ENCODE measurements at regions not wholly inside any gene's neighbourhood (a gene's known extent, or its start where the extent isn't known, plus 50 kb on each side); places are given as distances from the start of the nearest gene placed in this dataset.

- DNase-seq, result peak; percentile 82
Observed at GRCh38 chr2:67930156-67930555, 132.6 kb downstream of the C1D start.

DNA sequence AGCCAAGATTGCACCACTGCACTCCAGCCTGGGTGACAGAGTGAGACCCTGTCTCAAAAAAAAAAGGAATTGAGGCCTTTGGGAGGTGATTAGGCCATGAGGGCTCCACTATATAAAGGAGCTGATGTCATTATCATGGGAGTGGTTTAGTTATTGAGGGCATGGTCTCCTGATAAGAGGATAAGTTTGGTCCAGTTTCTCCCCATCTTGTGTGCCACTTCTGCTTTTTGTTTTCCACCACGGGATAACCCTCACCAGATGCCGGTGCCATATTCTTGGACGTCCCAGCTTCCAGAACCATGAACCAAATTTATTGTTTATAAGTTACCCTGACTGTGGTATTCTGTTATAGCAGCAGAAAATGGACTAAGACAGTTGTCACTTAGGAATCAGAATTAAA lies 125.8 kb downstream of the C1D start:
- DNase-seq, result no peak

GRCh38 chr2:67938053-67938452 lies 124.8 kb downstream of the C1D start:
- no peak for DNase-seq

GRCh38 chr2:67945056-67945455 lies 117.7 kb downstream of the C1D start:
- no peak for DNase-seq

GRCh38 chr2:67945940-67946339 lies 116.9 kb downstream of the C1D start:
- no peak for DNase-seq

DNA sequence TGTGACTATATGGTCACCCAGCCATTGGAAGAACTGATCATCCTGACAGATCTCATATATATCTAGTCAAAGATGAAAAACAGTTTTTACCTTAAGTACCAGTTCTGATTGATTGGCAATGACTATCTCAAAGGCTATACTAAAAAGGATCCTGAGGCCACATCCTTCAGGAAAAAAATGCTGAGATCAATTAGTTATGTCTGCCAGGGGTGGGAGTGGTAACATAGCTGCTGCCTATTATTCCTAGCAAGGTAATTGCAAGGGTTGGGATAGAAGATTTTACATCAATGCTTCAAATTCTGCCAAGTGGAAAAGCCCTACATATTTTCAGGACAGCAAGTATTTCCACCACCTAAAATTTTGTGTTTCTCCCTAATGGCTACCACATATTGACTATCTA lies 114.7 kb downstream of the C1D start:
- no peak for DNase-seq

GRCh38 chr2:67948506-67948905 lies 114.3 kb downstream of the C1D start:
- no peak for DNase-seq

DNA sequence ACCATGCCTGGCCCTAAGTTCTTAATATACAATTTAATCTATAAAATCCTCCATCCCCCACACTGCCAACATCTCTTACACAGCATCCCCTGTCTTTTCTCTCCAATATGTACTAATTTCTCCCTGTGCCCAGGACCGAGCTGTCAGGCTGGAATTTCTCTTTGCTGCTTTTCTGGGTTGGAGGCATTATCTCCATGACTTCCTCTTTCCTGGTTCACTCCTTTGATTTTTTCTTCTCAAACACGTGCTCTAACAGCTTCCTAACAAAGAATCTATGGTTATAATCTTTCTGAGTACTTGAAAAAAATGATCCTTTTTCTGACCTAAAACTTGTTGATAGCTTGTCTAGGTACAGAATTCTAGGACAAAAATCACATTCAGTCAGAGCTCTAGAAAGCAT lies 112.8 kb downstream of the C1D start:
- DNase-seq, result no peak

- no peak for DNase-seq
Observed at GRCh38 chr2:67950919-67951318, 111.9 kb downstream of the C1D start.

DNA sequence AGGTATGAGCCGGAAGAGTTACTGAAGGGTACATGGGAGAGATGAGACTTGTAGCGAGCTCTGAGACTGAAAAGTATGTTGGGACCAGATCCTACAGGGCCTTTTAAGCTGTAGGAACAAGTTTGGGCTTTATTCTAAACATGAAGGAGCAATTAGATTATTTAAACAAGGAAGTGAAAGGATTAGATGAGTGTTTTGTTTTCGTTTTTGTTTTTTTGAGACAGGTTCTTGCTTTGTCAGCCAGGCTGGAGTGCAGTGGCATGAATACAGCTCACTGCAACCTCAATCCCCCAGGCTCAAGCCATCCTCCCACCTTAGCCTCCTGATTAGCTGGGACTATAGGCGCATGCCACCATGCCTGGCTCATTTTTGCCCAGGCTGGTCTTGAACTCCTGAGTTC lies 110.7 kb downstream of the C1D start:
- DNase-seq, result no peak

DNA sequence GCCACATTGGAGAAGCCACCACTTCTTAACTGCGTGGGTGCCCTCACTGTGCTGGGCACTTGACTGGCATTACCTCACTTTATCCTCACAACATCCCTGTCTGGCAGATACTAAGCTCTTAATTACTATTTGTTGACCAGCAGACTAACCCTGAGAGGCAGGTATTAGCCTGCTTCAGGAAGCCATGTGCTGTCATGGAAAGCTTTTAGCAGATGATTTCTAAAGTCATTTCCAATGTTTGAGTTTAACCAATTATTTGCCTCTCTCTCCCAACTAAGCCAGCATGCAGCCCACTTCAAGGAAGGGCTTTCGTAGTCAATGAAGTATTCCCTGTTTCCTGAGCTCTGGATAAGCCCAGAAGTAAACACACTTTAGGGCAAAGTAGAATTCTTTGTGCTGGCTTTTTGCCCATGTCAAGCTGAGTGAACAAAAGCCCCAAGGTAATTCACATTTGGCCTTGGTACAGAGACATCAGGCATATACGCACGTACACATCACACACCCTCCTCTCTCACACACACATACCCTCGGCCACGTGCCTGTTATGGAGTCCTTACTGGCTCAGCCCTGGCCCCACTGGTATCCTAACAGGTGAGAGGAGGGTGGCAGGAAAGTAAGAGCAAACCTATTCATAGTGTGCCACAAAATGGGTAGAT lies 108.6 kb downstream of the C1D start:
- DNase-seq, result no peak

DNA sequence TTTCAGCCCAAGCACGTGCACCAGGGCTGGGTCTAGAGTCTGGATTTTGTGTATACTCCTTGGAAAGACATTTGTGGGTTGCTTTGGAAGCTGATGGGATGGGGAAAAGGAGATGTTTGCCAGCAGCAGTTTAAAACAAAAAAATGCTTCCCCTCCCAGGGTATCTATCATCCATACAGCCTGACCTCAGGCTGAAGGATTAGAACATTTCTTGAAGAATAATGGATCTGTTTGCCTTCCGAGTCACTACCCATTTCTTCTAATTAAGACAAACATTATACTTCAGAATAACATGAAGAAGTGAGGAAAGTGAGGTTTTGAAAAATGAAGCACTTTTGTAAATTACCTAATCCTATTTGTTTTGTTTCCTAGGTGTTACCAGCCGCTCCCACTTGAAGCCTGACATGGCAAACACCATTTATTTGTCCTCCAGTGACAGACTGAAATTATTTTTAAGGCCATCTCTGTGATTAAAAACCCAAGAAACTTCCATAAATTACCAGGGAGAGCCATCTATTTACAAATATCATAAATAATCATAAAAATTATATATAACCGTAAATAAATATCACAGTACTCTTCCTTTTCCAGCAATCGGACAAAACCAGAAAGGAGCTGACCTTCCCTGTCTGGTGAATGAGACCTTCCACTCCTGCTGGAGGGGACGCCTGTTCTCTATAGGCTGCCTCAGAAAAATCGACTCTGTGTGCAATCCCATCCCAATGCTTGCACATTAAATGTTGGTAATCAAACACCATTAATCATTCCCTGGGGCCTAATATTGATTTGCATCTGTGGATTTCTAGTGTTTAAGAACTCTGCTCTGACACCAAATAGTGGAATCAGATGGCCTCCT lies 106.8 kb downstream of the C1D start:
- no peak for DNase-seq

- no peak for DNase-seq
Observed at GRCh38 chr2:67965246-67965645, 97.6 kb downstream of the C1D start.

DNA sequence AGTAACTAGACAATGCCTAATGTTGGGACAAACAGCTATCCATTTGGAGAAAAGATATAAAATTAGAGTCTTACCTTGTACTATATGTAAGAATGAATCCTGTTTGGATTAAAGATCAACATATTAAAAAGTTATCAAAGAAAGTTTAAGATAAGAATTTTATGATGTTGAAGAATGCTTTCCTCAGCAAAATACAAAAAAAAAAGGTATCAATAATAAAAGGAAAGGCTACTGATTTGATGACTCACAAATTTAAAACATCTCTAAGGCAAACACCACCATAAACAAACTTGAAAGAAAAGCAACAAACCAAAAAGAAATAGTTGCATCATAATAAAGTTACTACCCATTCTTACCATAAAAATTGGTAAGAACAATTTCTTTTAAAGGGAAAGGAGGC lies 92.7 kb downstream of the C1D start:
- DNase-seq, result no peak

GRCh38 chr2:67970542-67970941 lies 92.3 kb downstream of the C1D start:
- no peak for DNase-seq

DNA sequence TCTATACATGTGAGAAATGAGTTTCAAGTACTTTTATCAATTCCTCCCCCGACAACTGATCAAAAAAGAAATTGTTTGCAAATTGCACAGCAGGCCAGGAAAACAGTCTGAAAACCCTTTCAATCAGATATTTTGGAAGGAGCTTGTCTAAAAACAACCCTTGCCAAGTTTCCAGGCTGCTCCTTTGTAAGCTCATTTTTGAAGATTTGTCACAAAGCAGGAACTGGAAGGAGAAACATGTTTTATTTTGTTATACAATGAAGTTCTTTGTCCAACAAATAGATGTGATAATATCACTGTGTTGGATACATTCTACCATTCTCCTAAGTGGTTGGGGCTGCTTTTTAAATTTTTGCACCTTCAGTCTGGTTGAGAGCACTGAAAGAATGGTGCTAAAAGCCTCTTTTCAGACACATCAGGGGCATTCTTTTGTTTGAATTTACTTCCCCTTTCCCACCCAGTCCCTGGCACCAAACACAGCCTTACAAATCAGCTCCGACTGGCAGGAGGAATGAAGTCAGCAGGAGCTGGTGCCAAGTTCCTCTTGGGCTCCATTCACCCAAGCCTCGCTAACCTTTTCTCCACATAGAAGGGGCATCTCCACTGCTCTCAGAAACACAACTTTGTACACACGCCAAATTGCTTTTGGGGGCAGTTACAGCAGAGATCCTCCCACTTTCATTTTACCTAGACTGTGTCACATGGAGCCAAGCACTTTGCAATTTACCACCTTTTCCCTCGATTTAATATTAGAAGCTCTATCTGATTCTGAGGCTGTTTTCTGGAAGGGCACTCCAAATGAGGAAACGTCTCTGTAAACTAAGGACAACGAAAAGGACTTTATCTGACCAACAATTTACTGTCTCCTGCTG lies 88.0 kb downstream of the C1D start:
- DNase-seq, result no peak

- DNase-seq, result no peak
Observed at GRCh38 chr2:67977464-67977863, 85.3 kb downstream of the C1D start.

GRCh38 chr2:67982956-67983355 lies 79.8 kb downstream of the C1D start:
- no peak for DNase-seq

GRCh38 chr2:67984600-67984999 lies 78.2 kb downstream of the C1D start:
- no peak for DNase-seq

GRCh38 chr2:67985586-67985985 lies 77.2 kb downstream of the C1D start:
- no peak for DNase-seq

GRCh38 chr2:67986258-67986657 lies 76.5 kb downstream of the C1D start:
- DNase-seq, result no peak
